ENCODE measurements at regions not wholly inside any gene's neighbourhood (a gene's known extent, or its start where the extent isn't known, plus 50 kb on each side); places are given as distances from the start of the nearest gene placed in this dataset.

DNA sequence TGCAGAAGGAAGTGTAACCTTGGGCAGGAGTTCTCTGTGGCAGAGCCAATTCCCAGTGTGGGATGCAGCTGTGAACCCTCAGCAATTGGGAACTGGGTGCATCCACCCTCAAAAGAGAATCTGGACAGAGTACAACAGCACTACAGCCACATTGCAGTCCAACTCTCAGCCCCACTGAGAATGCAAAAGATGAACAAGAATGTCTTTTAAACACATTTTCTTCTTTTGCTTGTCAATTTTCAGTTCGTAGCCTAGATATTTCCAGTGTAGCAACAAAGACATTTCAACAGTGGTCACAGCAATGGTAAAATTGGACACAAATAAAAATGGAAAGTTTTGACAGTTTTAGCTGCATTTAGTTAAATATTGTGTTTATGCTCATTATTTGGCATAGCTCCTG lies 114.0 kb upstream of the APP start:
- no peak for DNase-seq (ENCODE audit: low read depth, low spot score)
- BruUV-seq (replicated peaks), result no TSS peak
- Histone ChIP-seq H3K4me1 (ENCODE audit: control insufficient read depth, insufficient read depth, low read length) (no peaks in the 10 kb centered on the region), H3K4me3 (ENCODE audit: low read depth in 2 of 2, low read length in 2 of 2) (no peak overlapping the region), H3K27ac (ENCODE audit: low read length) (no peak overlapping the region), H3K27me3 (ENCODE audit: control insufficient read depth, insufficient read depth, low read length) (no peaks in the 10 kb centered on the region), H3K9me3 (ENCODE audit: control insufficient read depth, insufficient read depth, low read depth, low read length) (no peaks in the 10 kb centered on the region), H3K36me3 (ENCODE audit: control insufficient read depth, insufficient read depth, low read length) (no peaks in the 10 kb centered on the region)
- in situ Hi-C loops (cut with HindIII; ENCODE audit: low pct_unique_long_range_greater_than_20kb, low sequenced_read_pairs) (no loop called here), intact Hi-C loops (cut with micrococcal nuclease; ENCODE audit: unreplicated experiment) (no loop called here)
- TF ChIP-seq, protein P1, sequence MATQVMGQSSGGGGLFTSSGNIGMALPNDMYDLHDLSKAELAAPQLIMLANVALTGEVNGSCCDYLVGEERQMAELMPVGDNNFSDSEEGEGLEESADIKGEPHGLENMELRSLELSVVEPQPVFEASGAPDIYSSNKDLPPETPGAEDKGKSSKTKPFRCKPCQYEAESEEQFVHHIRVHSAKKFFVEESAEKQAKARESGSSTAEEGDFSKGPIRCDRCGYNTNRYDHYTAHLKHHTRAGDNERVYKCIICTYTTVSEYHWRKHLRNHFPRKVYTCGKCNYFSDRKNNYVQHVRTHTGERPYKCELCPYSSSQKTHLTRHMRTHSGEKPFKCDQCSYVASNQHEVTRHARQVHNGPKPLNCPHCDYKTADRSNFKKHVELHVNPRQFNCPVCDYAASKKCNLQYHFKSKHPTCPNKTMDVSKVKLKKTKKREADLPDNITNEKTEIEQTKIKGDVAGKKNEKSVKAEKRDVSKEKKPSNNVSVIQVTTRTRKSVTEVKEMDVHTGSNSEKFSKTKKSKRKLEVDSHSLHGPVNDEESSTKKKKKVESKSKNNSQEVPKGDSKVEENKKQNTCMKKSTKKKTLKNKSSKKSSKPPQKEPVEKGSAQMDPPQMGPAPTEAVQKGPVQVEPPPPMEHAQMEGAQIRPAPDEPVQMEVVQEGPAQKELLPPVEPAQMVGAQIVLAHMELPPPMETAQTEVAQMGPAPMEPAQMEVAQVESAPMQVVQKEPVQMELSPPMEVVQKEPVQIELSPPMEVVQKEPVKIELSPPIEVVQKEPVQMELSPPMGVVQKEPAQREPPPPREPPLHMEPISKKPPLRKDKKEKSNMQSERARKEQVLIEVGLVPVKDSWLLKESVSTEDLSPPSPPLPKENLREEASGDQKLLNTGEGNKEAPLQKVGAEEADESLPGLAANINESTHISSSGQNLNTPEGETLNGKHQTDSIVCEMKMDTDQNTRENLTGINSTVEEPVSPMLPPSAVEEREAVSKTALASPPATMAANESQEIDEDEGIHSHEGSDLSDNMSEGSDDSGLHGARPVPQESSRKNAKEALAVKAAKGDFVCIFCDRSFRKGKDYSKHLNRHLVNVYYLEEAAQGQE (IDR thresholded peaks at IDR 0.05; ENCODE audit: insufficient read depth in 1 of 2, low read depth in 2 of 2, low read length in 1 of 2), result no peak
- TF ChIP-seq POLR2AphosphoS5 (IDR thresholded peaks at IDR 0.05; ENCODE audit: low read depth, low read length), result no peak
- TF ChIP-seq, protein P2, sequence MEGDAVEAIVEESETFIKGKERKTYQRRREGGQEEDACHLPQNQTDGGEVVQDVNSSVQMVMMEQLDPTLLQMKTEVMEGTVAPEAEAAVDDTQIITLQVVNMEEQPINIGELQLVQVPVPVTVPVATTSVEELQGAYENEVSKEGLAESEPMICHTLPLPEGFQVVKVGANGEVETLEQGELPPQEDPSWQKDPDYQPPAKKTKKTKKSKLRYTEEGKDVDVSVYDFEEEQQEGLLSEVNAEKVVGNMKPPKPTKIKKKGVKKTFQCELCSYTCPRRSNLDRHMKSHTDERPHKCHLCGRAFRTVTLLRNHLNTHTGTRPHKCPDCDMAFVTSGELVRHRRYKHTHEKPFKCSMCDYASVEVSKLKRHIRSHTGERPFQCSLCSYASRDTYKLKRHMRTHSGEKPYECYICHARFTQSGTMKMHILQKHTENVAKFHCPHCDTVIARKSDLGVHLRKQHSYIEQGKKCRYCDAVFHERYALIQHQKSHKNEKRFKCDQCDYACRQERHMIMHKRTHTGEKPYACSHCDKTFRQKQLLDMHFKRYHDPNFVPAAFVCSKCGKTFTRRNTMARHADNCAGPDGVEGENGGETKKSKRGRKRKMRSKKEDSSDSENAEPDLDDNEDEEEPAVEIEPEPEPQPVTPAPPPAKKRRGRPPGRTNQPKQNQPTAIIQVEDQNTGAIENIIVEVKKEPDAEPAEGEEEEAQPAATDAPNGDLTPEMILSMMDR (IDR thresholded peaks at IDR 0.05), result no peak
- ATAC-seq, result no peak
- POLR2A ChIA-PET, result no interaction called here
- CTCF ChIA-PET, result no interaction called here

DNA sequence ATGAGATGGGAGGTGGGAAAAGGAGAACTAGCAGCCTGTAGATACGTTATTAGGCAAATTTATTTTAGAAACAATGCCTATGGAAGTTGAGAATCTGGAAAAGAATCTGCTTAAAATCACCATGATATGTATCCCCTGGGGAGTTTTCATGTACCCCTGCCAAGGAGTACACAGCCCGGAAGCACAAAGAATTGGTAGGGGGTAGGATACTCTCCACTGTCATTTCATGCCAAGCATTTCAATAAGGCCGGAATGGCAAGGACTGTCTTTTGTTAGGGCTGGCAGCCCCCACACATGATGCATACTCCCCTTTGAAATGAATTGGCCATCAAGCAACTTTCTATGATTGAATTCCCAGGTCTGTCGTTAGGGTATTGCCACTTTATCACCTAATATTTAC lies 111.5 kb upstream of the APP start:
- H3K4me1 ChIP-seq (ENCODE audit: control insufficient read depth, insufficient read depth, low read length), result no peaks in the 10 kb centered on the region
- ATAC-seq, result no peak
- no peak overlapping the region for H3K4me3 ChIP-seq (ENCODE audit: low read depth in 2 of 2, low read length in 2 of 2)
- H3K27ac ChIP-seq (ENCODE audit: low read length), result no peak overlapping the region
- ChIA-PET POLR2A (no interaction called here), CTCF (no interaction called here)
- TF ChIP-seq, protein P1 (IDR thresholded peaks at IDR 0.05; ENCODE audit: insufficient read depth in 1 of 2, low read depth in 2 of 2, low read length in 1 of 2), result no peak
- TF ChIP-seq TCF7L2 (IDR thresholded peaks at IDR 0.05; ENCODE audit: low read depth, low read length) (no peak), POLR2AphosphoS5 (IDR thresholded peaks at IDR 0.05; ENCODE audit: low read depth, low read length) (no peak), SIN3A (IDR thresholded peaks at IDR 0.05; ENCODE audit: borderline replicate concordance, insufficient read depth, low read depth, low read length) (no peak)
- TF ChIP-seq, protein P2 (IDR thresholded peaks at IDR 0.05), result no peak
- H3K36me3 ChIP-seq (ENCODE audit: control insufficient read depth, insufficient read depth, low read length), result no peaks in the 10 kb centered on the region
- BruUV-seq (replicated peaks), result no TSS peak
- H3K9me3 ChIP-seq (ENCODE audit: control insufficient read depth, insufficient read depth, low read depth, low read length), result no peaks in the 10 kb centered on the region
- intact Hi-C loops (cut with micrococcal nuclease; ENCODE audit: unreplicated experiment), result no loop called here
- in situ Hi-C loops (cut with HindIII; ENCODE audit: low pct_unique_long_range_greater_than_20kb, low sequenced_read_pairs), result no loop called here
- no peaks in the 10 kb centered on the region for H3K27me3 ChIP-seq (ENCODE audit: control insufficient read depth, insufficient read depth, low read length)
- DNase-seq (ENCODE audit: low read depth, low spot score), result no peak

Measured in Panc1 (cell line).